ENCODE measurements at regions not wholly inside any gene's neighbourhood (a gene's known extent, or its start where the extent isn't known, plus 50 kb on each side); places are given as distances from the start of the nearest gene placed in this dataset.

DNA sequence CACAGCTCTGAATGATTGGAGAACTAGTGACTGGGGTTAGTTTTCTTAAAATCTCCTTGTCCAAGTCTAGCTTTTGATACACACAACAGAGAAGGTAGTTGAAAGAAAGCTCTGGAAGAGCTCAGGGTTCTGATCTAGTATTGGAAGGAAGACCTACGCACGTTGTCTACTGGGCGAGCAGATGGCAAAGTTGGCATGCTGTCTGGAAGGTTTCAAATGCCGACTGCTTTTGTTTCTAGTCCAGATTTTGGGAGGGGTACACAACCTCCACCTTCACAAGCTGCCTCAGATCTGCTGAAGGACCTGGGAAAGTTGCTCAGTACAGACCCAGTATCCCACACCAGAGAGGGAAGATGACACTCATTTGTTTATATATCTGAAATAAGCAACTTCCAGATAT is 507.3 kb downstream of the RNF144A start:
- WGBS, 4 donors = 68 to 78% (median 74%) methylated on average over 4 of the region's 4 CpGs
- Histone ChIP-seq H3K36me3 (no peaks in the 10 kb centered on the region), H3K4me1 (peaks cover 0 to 13% (median 0%) of the 10 kb centered on the region in 12 donors), H3K27me3 (peaks cover 0 to 21% (median 0%) of the 10 kb centered on the region in 9 donors), H3K9me3 (no peaks in the 10 kb centered on the region), H3K27ac (no peak overlapping the region), H3K4me3 (no peak overlapping the region)
- TF ChIP-seq, protein P1, sequence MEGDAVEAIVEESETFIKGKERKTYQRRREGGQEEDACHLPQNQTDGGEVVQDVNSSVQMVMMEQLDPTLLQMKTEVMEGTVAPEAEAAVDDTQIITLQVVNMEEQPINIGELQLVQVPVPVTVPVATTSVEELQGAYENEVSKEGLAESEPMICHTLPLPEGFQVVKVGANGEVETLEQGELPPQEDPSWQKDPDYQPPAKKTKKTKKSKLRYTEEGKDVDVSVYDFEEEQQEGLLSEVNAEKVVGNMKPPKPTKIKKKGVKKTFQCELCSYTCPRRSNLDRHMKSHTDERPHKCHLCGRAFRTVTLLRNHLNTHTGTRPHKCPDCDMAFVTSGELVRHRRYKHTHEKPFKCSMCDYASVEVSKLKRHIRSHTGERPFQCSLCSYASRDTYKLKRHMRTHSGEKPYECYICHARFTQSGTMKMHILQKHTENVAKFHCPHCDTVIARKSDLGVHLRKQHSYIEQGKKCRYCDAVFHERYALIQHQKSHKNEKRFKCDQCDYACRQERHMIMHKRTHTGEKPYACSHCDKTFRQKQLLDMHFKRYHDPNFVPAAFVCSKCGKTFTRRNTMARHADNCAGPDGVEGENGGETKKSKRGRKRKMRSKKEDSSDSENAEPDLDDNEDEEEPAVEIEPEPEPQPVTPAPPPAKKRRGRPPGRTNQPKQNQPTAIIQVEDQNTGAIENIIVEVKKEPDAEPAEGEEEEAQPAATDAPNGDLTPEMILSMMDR (IDR thresholded peaks at IDR 0.05) = no peak
- TF ChIP-seq POLR2A (IDR thresholded peaks at IDR 0.05) = no peak
- intact Hi-C loops (cut with DNase I) = loop anchor here in 5 of 10 donors (10.0 kb wide), 3 partner anchors 330 to 1340 kb away; no protein-coding TSS in a partner anchor
- DNase-seq = no peak
- no peak for ATAC-seq

DNA sequence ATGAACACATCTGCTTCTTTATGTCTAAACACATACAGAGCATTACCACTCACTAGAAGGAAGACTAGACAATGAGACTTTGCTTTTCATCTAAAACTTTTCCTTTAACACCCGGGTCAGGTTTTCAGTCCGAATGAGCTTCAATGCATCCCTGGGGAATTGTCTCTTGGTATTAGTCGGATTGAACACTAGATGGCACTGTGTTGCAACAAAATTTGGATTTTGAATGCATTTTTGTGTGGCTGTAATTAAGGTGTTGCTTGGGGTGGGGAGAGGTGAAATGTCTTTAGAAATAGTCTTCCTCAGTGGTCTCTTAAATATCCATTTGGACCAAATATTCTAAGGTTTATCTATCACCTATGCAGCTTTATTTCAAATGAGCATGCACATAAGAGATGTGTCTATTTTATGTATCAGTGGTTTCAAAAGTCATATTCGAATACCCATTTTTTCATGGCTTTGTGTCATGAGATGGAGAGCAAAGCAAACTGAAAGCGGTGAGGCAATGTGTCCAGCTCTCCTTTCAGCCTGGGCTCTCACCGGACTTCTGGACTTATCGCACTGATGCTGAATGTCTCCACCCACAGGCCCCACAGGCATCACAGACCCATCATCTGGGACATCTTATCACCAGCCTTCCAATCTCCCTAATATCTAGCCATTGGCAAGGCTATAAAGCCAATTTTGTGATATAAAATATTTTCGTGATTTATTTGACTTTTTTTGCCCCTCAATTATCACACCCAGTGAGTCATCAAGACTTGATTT is 510.3 kb downstream of the RNF144A start:
- no peak for DNase-seq
- Histone ChIP-seq H3K36me3 (no peaks in the 10 kb centered on the region), H3K27ac (no peak overlapping the region), H3K4me3 (no peak overlapping the region), H3K27me3 (peaks cover 0 to 26% (median 9%) of the 10 kb centered on the region in 9 donors), H3K9me3 (no peaks in the 10 kb centered on the region), H3K4me1 (peaks cover 0 to 36% (median 5%) of the 10 kb centered on the region in 12 donors)
- TF ChIP-seq, protein P1 (IDR thresholded peaks at IDR 0.05) = peak; percentile 64 to 83 (median 74)
- TF ChIP-seq POLR2A (IDR thresholded peaks at IDR 0.05) = no peak
- 45 to 52% (median 47%) methylated on average over 8 of the region's 8 CpGs for WGBS, 4 donors
- ATAC-seq = peak in 3 of 4 donors; percentile 37 to 54 (median 44)
- intact Hi-C loops (cut with DNase I) = loop anchor here (1.0 to 10.0 kb wide), 10 partner anchors 240 to 1337 kb away; partner anchors contain the start of gene ID2 (in 1 of the 10)

DNA sequence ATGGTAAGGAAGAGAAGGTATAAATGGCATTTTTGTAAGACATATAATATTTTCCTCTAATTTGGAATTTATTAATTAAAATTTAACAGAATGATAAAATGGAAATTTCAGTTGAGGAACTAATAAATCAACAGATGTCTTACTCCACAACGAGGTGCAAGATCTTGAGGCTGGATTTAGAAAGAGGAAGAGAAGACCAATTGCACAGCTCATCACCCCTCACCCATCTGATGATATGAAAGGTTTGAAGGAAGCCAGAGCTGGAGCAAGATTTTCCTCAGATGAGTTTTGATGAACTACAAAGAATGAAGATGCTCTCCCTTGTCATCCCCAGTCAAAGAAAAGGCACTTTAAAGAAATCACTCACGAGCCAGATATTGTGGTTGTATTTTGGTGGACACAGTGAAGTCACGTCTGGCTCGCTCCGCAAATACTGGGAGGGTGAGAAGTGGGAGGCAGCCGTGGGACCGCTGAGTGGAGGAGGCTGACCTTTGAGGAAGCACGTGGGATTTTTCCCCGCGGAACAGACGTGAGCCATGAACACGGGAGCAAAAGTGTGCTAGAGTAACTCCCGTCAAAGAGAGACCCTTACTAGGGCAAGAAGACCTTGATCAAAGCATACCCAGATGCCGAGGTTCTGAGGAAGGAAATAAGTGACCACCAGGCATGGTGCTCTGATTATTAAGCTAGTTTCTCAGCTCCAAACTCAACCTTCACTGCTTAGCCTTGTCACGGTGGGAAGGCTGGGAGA is 511.4 kb downstream of the RNF144A start:
- Histone ChIP-seq H3K27me3 (peaks cover 0 to 26% (median 9%) of the 10 kb centered on the region in 9 donors), H3K4me3 (no peak overlapping the region), H3K9me3 (peaks cover 0 to 11% (median 6%) of the 10 kb centered on the region in 12 donors), H3K4me1 (peaks cover 0 to 36% (median 5%) of the 10 kb centered on the region in 12 donors), H3K36me3 (no peaks in the 10 kb centered on the region), H3K27ac (no peak overlapping the region)
- WGBS, 4 donors = 75 to 81% (median 77%) methylated on average over 15 of the region's 15 CpGs
- DNase-seq = no peak
- intact Hi-C loops (cut with DNase I) = loop anchor here in 8 of 10 donors (2.0 to 10.0 kb wide), 7 partner anchors 239 to 1336 kb away; no protein-coding TSS in a partner anchor
- TF ChIP-seq, protein P1 (IDR thresholded peaks at IDR 0.05) = no peak
- no peak for TF ChIP-seq POLR2A (IDR thresholded peaks at IDR 0.05)
- ATAC-seq = no peak

DNA sequence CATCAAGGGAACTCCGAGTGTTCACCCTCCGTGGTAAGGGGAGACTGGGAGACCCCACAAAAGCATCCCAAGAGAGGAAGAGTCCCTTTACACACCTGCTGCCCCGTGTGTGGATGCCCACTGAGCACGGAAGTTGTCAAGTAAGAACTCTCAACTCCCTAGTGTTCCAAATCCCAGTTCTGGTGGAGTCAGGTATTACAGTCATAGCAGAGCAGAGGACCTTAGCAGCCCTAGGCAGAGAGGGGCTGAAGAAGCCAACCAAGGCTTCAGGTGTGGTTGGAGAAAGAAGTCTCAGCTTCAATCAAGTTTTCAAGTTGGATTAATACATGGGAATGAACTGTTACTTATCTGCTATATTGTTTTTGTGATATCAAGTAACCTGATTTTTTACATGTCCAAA is 512.5 kb downstream of the RNF144A start:
- H3K4me3 ChIP-seq = no peak overlapping the region
- no peak for ATAC-seq
- WGBS, 4 donors = 91 to 96% (median 95%) methylated on average over 4 of the region's 4 CpGs
- peaks cover 0 to 36% (median 5%) of the 10 kb centered on the region in 12 donors for H3K4me1 ChIP-seq
- DNase-seq = no peak
- peaks cover 0 to 17% (median 7%) of the 10 kb centered on the region in 12 donors for H3K9me3 ChIP-seq
- intact Hi-C loops (cut with DNase I) = loop anchor here in 8 of 10 donors (2.0 to 10.0 kb wide), 8 partner anchors 238 to 1335 kb away; no protein-coding TSS in a partner anchor
- H3K27ac ChIP-seq = no peak overlapping the region
- peaks cover 0 to 26% (median 9%) of the 10 kb centered on the region in 9 donors for H3K27me3 ChIP-seq
- no peak for TF ChIP-seq POLR2A (IDR thresholded peaks at IDR 0.05)
- TF ChIP-seq, protein P1 (IDR thresholded peaks at IDR 0.05) = no peak
- H3K36me3 ChIP-seq = no peaks in the 10 kb centered on the region

All from heart left ventricle (tissue), 16 donors.